ENCODE measurements at regions not wholly inside any gene's neighbourhood (a gene's known extent, or its start where the extent isn't known, plus 50 kb on each side); places are given as distances from the start of the nearest gene placed in this dataset.

GRCh38 chr4:111781611-111782010 lies 363.6 kb upstream of the FAM241A start:
- Histone ChIP-seq H3K79me2 (replicated peaks; ENCODE audit: insufficient read depth, low read length) (no peaks in the 10 kb centered on the region), H3K27me3 (ENCODE audit: insufficient read depth, low read depth, low read length) (no peaks in the 10 kb centered on the region), H4K20me1 (ENCODE audit: insufficient read depth) (no peaks in the 10 kb centered on the region), H2AFZ (ENCODE audit: low read depth, low read length) (no peak overlapping the region), H3K27ac (ENCODE audit: low read length) (no peak overlapping the region), H3K4me3 (ENCODE audit: low read length) (no peak overlapping the region), H3K9me2 (ENCODE audit: insufficient read depth, low read length) (no peaks in the 10 kb centered on the region), H3K9me3 (ENCODE audit: low read length) (no peaks in the 10 kb centered on the region), H3K4me2 (ENCODE audit: low read length) (no peak overlapping the region), H3F3A (ENCODE audit: insufficient read depth, low read length, poor library complexity, severe bottlenecking) (no peaks in the 10 kb centered on the region), H3K36me3 (ENCODE audit: insufficient read depth, low read length) (no peaks in the 10 kb centered on the region), H3K9ac (ENCODE audit: low read length) (no peak overlapping the region)
- TF ChIP-seq TAF1 (IDR thresholded peaks at IDR 0.05; ENCODE audit: low read depth) (no peak), RAD21 (conservative IDR thresholded peaks at IDR 0.05) (no peak), POLR2AphosphoS5 (IDR thresholded peaks at IDR 0.05) (no peak), MXI1 (conservative IDR thresholded peaks at IDR 0.05; ENCODE audit: poor library complexity, severe bottlenecking) (no peak), REST (IDR thresholded peaks at IDR 0.05; ENCODE audit: borderline replicate concordance) (no peak), EZH2 (IDR thresholded peaks at IDR 0.05; ENCODE audit: borderline replicate concordance, insufficient read depth, low read length, poor library complexity, severe bottlenecking) (no peak), SMC3 (conservative IDR thresholded peaks at IDR 0.05; ENCODE audit: poor library complexity) (no peak), CTCF (IDR thresholded peaks at IDR 0.05; ENCODE audit: poor library complexity, severe bottlenecking) (no peak), EP300 (conservative IDR thresholded peaks at IDR 0.05; ENCODE audit: poor library complexity, severe bottlenecking) (no peak)

- Histone ChIP-seq H3K4me2 (ENCODE audit: low read length) (no peak overlapping the region), H3F3A (ENCODE audit: insufficient read depth, low read length, poor library complexity, severe bottlenecking) (peaks cover 3% of the 10 kb centered on the region), H2AFZ (ENCODE audit: low read depth, low read length) (no peak overlapping the region), H3K27me3 (ENCODE audit: insufficient read depth, low read depth, low read length) (no peaks in the 10 kb centered on the region), H3K9me2 (ENCODE audit: insufficient read depth, low read length) (no peaks in the 10 kb centered on the region), H3K36me3 (ENCODE audit: insufficient read depth, low read length) (no peaks in the 10 kb centered on the region), H3K79me2 (replicated peaks; ENCODE audit: insufficient read depth, low read length) (no peaks in the 10 kb centered on the region), H3K27ac (ENCODE audit: low read length) (no peak overlapping the region), H4K20me1 (ENCODE audit: insufficient read depth) (no peaks in the 10 kb centered on the region), H3K4me3 (ENCODE audit: low read length) (peak overlapping the region; percentile 53), H3K9me3 (ENCODE audit: low read length) (no peaks in the 10 kb centered on the region), H3K9ac (ENCODE audit: low read length) (no peak overlapping the region)
- TF ChIP-seq CTCF (IDR thresholded peaks at IDR 0.05; ENCODE audit: poor library complexity, severe bottlenecking) (no peak), REST (IDR thresholded peaks at IDR 0.05; ENCODE audit: borderline replicate concordance) (no peak), EZH2 (IDR thresholded peaks at IDR 0.05; ENCODE audit: borderline replicate concordance, insufficient read depth, low read length, poor library complexity, severe bottlenecking) (no peak), MXI1 (conservative IDR thresholded peaks at IDR 0.05; ENCODE audit: poor library complexity, severe bottlenecking) (no peak), POLR2AphosphoS5 (IDR thresholded peaks at IDR 0.05) (no peak), EP300 (conservative IDR thresholded peaks at IDR 0.05; ENCODE audit: poor library complexity, severe bottlenecking) (no peak), SMC3 (conservative IDR thresholded peaks at IDR 0.05; ENCODE audit: poor library complexity) (no peak), RAD21 (conservative IDR thresholded peaks at IDR 0.05) (no peak), TAF1 (IDR thresholded peaks at IDR 0.05; ENCODE audit: low read depth) (no peak)
Observed at GRCh38 chr4:111788099-111788498, 357.2 kb upstream of the FAM241A start.
